CD4-positive, alpha-beta T cell treated with Interleukin-17A for 4 hours (primary cell): ENCODE measurements at regions not wholly inside any gene's neighbourhood (a gene's known extent, or its start where the extent isn't known, plus 50 kb on each side); places are given as distances from the start of the nearest gene placed in this dataset.
"Not testable (repeated sequence)": the region's sequence is repeated elsewhere in the genome, so short reads cannot be mapped to it uniquely, and the experiment has no call there.

Experiments
- DNase-seq: peaks from one replicate; pipeline ENCODE4 v3.0.0-alpha.2; 2020; ENCODE audit warnings: mixed read lengths

- DNase-seq = not testable (repeated sequence)
These were observed 334.6 kb downstream of the BCL2L11 start for GRCh38 chr2:111455016-111456015.

DNA sequence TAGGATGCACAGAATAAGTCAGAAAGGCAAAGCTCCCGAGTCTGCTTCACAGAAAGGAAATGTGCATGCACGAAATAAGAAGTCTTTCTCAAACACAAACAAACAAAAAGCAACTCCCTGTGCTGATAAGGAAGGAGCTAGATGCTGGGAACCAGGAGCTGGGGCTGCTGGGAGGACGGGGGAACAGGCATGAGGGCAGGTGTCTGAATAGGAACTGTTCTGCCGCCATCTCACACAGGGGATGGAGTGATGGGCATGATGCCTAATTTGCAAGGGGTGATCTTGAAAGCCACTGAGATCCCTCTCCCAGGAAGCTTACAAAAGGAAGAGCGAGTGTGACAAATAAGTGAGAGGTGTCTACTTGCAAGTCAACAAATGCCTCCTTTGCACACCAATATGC lies 336.5 kb downstream of the BCL2L11 start:
- DNase-seq = not testable (repeated sequence)

DNA sequence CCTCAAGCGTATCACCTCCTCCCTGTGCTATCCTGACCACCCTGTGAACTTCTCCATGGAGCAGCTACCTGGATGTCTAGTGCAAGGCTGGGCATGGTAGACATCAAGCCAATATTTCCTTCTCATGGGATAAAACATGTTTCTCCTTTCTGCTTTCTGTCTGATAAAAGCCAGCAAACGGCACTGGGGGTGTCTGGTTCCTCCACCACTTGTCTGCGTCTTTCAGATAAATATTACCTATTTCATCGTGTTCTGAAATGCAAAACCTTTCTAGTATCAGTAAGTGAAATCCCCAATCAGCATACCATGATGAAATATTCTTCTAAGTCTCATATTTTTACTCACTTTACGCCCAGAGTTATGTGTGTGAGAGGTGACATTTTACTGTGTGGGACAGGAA lies 340.2 kb downstream of the BCL2L11 start:
- not testable (repeated sequence) for DNase-seq

DNA sequence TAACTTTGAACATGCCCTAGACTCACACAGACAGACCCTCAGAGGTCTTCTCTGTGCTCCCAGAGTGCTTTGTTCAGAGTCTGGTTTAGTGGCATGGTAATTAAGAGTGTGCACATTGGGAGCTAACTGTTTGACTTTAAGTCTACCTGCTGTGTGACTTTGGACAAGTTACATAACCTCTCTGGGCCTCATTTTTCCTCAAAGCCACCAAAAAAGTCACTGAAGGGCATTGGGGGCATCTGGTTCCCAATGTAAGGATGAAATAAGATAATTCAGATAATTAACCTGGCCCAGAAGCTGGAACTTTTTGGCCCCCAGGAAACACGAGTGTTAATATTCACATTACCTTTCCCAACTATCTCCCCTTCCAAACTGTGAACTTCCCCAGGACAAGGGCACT lies 341.1 kb downstream of the BCL2L11 start:
- DNase-seq = not testable (repeated sequence)

- DNase-seq = not testable (repeated sequence)
These were observed 341.9 kb downstream of the BCL2L11 start for GRCh38 chr2:111462572-111462971.

- not testable (repeated sequence) for DNase-seq
These were observed 342.6 kb downstream of the BCL2L11 start for GRCh38 chr2:111463238-111463848.

DNA sequence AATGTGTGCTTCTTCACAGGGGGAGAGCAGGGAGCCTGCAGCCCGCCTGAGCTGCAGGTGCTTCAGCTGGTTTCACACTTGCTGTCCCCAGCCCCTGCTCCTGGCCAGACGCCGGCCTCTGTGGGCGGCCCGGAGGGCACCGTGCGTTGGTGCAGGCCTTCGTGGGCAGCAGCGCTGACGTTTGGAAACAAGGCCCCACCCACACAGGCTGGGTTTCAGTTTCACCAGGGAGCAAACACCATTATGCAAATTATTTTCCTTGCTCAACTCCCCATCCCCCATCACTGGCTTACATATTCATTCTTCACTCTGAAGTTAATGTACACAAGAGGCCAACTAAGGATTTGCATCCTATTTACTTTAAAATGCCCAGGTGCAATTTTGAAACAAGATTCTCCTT lies 343.2 kb downstream of the BCL2L11 start:
- DNase-seq = not testable (repeated sequence)

GRCh38 chr2:111464367-111464766 lies 343.7 kb downstream of the BCL2L11 start:
- not testable (repeated sequence) for DNase-seq

- DNase-seq = not testable (repeated sequence)
These were observed 344.8 kb downstream of the BCL2L11 start for GRCh38 chr2:111465521-111465920.

DNA sequence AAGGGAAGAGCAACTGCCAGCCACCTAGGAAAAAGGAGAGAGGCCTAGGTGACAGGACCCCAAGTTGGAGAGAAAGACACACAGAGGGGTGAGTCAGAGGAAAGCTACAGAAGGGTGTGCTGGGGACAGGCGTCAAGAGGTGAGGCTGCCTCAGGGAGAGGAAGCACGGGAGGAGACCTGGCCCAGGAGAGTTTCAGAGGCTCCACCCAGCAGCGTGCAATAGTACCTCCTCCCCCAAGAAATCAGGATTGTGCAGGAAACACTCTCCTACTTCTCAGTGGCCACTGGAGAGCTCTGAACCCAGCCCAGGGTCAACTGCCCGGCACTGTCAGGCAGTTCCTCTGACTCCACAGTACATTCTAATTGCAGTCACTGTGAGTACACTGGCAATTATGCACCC lies 346.0 kb downstream of the BCL2L11 start:
- peak; percentile 26 for DNase-seq

- not testable (repeated sequence) for DNase-seq
These were observed 350.2 kb downstream of the BCL2L11 start for GRCh38 chr2:111470924-111471323.

DNA sequence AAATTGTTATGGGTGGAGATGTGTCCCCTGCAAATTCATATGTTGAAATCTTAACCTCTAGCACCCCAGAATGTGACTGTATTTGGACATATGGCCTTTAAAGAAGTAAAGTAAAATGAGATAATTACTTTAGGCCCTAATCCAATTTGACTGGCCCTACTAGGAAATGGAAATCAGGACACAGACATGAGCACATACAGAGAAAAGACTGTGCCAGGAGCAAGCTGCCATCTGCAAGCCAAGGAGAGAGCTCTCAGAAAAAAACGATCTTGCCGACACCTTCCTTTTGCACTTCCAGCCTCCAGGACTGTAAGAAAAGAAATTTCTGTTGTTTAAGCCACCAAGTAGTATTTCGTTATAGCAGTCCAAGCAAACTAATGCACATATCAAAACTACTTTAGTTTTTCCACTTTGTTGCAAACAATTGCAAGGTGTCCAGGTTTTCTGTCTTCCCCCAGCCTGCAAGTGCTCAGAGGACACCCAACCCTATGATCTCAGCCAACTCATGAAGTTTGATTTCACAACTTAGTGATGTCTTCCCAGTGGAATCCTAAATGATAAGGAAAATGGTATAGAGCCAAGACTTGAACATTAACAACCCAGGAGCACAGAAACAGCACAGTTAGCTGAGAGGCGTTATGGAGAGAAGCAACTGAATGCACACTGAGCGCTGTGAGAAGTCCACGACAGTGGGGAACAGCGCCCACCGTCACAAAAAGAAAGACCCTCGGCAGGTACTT lies 351.2 kb downstream of the BCL2L11 start:
- not testable (repeated sequence) for DNase-seq

- DNase-seq = not testable (repeated sequence)
These were observed 352.2 kb downstream of the BCL2L11 start for GRCh38 chr2:111472844-111473403.

- DNase-seq = not testable (repeated sequence)
These were observed 352.8 kb downstream of the BCL2L11 start for GRCh38 chr2:111473522-111473921.

DNA sequence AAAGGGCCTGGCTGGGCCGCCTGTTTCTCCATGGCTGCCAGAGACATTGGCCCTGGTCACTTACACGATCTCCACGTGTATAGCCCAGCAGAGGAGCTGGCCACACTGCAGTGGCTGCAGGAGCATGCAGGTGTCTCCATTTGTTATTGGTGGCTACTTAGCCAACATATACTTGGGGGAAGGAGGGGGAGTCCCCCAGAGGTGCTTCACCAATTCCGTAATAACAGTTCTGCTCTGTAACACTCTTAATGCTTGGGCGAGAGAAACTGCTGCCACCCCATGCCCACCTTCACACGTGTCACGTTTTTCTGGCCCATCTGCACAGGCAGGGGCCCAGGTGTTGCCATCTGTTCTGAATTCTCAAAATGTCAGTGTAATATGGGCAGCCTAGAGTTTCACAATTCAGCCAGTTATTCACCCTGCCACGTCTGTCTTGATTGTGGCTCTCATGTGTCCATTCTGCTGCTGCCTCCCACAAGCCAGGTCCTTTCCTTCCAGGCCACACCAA lies 353.5 kb downstream of the BCL2L11 start:
- DNase-seq = not testable (repeated sequence)

- DNase-seq = not testable (repeated sequence)
These were observed 357.6 kb downstream of the BCL2L11 start for GRCh38 chr2:111478335-111478734.

DNA sequence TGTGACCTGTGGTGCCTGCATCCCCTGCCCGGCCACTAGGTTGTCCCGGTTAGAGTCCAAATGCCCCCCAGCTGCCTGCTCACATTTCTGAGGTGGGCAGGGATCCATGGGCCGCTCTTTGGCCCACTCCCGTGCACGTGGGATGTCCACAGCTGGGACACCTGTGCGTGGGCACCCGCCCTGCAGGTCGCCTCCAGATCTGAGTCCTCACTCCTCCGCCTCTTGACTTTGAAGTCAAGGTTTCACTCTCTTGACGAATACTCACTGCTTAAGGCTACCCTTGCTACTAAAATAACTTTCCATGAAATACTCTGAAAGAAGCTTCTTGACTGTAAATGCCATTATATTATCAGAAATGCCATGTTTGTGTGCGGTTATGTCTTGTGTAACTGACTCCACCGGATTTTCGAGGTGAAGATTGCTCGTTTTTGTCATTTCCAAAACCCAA lies 358.2 kb downstream of the BCL2L11 start:
- DNase-seq = not testable (repeated sequence)

GRCh38 chr2:111480016-111480625 lies 359.4 kb downstream of the BCL2L11 start:
- DNase-seq = not testable (repeated sequence)

DNA sequence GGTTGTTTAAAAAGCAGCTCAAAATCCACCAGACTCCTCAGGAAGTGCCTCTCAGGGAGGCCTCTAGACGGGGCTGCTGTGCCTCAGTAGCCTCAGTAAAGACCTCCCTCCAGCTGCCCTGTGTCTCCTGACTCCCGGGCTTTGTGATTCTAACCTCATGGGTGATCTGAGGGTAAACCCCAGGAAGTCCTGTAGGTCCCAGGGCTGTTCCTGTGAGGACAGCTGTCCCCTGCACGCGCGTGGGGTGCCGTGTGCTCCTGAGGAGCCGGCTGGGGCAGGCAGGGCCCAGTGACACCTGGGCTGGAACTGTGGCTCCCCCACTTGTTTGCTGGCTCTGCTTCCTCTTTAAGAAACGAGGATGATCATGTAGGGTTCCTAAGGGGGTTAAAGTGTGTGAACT lies 359.9 kb downstream of the BCL2L11 start:
- not testable (repeated sequence) for DNase-seq

DNA sequence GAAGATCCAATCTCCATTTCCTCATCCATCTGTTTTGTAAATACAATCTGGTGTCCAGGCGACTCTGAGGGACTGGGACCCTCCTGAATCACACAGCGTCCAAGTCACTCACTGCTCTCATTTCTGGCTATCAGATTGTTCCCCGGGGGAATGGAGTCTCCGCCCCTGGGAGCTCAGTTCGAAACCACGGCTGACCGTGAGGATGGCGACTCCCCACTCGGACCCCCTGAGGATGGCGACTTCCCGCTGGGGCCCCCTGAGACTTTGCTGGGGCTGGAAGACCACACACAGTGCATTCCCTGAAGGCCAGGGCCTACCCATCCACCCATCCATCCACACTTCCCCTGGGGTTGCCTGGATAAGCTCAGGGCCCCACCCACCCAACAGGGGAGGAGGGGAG lies 360.5 kb downstream of the BCL2L11 start:
- DNase-seq = not testable (repeated sequence)

DNA sequence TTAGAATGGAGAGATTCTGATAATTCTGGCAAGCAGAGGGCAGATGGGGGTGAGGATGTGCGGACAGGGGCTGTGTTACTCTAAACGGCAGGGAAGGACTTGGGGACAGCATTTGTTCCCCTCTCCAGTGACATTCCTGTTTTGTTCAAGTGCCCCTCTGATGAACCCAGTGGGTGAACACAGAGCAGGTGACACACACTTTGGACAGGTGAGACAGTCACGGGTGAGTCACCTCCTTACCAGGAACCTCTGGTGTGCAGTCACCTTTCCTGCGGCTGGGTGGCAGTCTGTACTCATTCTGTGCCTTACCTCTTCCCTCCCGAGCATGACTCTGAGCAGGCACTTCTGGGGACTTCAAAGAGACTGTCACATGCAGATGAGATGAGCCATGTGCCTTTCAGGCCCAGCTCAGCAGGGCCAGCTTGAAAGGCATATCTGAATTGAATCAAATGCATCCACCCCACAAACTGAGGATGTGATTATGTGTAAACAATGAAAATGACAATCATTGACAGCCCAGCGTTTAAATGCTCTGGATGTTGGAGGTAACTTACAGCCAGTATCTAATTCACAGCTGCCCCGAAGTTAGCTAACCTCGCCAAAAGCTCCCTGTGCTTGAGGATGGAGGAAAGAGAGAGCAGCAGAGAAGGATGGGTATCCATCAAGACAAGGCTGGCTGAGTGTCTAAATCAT lies 362.4 kb downstream of the BCL2L11 start:
- DNase-seq = peak; percentile 38
